ENCODE measurements at regions not wholly inside any gene's neighbourhood (a gene's known extent, or its start where the extent isn't known, plus 50 kb on each side); places are given as distances from the start of the nearest gene placed in this dataset.

DNA sequence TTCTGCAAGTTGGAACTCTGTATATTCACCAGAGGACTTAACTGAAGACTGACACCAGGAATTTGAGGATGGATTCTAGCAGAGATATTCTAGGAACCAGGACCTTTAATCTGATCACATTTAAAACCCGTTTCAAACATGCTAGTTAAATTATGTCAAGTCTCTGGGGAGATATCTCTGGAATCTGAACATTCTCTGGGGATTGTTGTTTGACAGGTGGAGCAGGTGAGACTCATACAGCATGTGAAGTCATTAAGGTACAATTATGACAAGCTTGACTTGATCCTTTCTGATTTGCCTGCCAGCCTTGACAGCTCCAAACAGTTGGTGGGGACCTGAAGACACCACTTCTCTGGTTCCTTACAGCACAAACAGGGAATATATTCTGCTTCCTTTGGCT lies 100.3 kb downstream of the FAT3 start:
- intact Hi-C loops (cut with micrococcal nuclease) (no loop called here), in situ Hi-C loops (cut with MboI) (no loop called here)
- Histone ChIP-seq H3K36me3 (ENCODE audit: control insufficient read depth, insufficient read depth, low read length) (no peaks in the 10 kb centered on the region), H3K79me2 (ENCODE audit: control insufficient read depth, insufficient read depth, low read length) (no peaks in the 10 kb centered on the region), H3K9me3 (replicated peaks; ENCODE audit: control insufficient read depth, insufficient read depth, low read depth, low read length) (no peaks in the 10 kb centered on the region), H2AFZ (ENCODE audit: low read depth, low read length) (no peak overlapping the region), H3K4me1 (replicated peaks in 1 of 2; ENCODE audit: control insufficient read depth in 2 of 2, insufficient read depth in 2 of 2, low read length in 2 of 2) (no peaks in the 10 kb centered on the region), H3K4me3 (no peak overlapping the region), H3K4me2 (ENCODE audit: insufficient read depth, low read length) (no peak overlapping the region), H4K20me1 (replicated peaks; ENCODE audit: control insufficient read depth, insufficient read depth, low read length) (no peaks in the 10 kb centered on the region), H3K9me1 (ENCODE audit: control insufficient read depth, insufficient read depth, low read length) (no peaks in the 10 kb centered on the region), H3K27ac (ENCODE audit: extremely low read depth, low read depth, low read length) (no peak overlapping the region), H3K27me3 (ENCODE audit: control insufficient read depth in 2 of 2, insufficient read depth in 2 of 2, low read length in 2 of 2) (no peaks in the 10 kb centered on the region), H3K9ac (ENCODE audit: insufficient read depth in 1 of 2, low read depth in 2 of 2, low read length in 2 of 2) (no peak overlapping the region)
- POLR2A ChIA-PET, result no interaction called here
- BruUV-seq (replicated peaks), result no TSS peak
- CTCF ChIA-PET (ENCODE audit: low intra/inter-chr PET ratio), result no interaction called here
- WGBS (ENCODE audit: insufficient coverage, low coverage, missing lambda C conversion rate), result 0% methylated on average over 1 of the region's 1 CpG
- DNase-seq (ENCODE audit: extremely low read depth in 1 of 4, low spot score in 3 of 4) (no peak), ATAC-seq (no peak), FAIRE-seq (no peak)
- TF ChIP-seq, protein P1, sequence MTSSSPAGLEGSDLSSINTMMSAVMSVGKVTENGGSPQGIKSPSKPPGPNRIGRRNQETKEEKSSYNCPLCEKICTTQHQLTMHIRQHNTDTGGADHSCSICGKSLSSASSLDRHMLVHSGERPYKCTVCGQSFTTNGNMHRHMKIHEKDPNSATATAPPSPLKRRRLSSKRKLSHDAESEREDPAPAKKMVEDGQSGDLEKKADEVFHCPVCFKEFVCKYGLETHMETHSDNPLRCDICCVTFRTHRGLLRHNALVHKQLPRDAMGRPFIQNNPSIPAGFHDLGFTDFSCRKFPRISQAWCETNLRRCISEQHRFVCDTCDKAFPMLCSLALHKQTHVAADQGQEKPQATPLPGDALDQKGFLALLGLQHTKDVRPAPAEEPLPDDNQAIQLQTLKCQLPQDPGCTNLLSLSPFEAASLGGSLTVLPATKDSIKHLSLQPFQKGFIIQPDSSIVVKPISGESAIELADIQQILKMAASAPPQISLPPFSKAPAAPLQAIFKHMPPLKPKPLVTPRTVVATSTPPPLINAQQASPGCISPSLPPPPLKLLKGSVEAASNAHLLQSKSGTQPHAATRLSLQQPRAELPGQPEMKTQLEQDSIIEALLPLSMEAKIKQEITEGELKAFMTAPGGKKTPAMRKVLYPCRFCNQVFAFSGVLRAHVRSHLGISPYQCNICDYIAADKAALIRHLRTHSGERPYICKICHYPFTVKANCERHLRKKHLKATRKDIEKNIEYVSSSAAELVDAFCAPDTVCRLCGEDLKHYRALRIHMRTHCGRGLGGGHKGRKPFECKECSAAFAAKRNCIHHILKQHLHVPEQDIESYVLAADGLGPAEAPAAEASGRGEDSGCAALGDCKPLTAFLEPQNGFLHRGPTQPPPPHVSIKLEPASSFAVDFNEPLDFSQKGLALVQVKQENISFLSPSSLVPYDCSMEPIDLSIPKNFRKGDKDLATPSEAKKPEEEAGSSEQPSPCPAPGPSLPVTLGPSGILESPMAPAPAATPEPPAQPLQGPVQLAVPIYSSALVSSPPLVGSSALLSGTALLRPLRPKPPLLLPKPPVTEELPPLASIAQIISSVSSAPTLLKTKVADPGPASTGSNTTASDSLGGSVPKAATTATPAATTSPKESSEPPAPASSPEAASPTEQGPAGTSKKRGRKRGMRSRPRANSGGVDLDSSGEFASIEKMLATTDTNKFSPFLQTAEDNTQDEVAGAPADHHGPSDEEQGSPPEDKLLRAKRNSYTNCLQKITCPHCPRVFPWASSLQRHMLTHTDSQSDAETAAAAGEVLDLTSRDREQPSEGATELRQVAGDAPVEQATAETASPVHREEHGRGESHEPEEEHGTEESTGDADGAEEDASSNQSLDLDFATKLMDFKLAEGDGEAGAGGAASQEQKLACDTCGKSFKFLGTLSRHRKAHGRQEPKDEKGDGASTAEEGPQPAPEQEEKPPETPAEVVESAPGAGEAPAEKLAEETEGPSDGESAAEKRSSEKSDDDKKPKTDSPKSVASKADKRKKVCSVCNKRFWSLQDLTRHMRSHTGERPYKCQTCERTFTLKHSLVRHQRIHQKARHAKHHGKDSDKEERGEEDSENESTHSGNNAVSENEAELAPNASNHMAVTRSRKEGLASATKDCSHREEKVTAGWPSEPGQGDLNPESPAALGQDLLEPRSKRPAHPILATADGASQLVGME (CRISPR knock-in tag; IDR thresholded peaks at IDR 0.05), result no peak
- TF ChIP-seq JUN (IDR thresholded peaks at IDR 0.05; ENCODE audit: borderline replicate concordance, low read depth, low read length), result no peak
- no peak for TF ChIP-seq JUN (CRISPR knock-in tag; IDR thresholded peaks at IDR 0.05; ENCODE audit: borderline replicate concordance)
- TF ChIP-seq MXI1 (IDR thresholded peaks at IDR 0.05; ENCODE audit: low read depth, low read length), result no peak
- TF ChIP-seq STAG1 (CRISPR knock-in tag; IDR thresholded peaks at IDR 0.05; ENCODE audit: borderline replicate concordance), result no peak
- no peak for TF ChIP-seq TCFL5 (CRISPR knock-in tag; conservative IDR thresholded peaks at IDR 0.05)
- TF ChIP-seq, protein P2, sequence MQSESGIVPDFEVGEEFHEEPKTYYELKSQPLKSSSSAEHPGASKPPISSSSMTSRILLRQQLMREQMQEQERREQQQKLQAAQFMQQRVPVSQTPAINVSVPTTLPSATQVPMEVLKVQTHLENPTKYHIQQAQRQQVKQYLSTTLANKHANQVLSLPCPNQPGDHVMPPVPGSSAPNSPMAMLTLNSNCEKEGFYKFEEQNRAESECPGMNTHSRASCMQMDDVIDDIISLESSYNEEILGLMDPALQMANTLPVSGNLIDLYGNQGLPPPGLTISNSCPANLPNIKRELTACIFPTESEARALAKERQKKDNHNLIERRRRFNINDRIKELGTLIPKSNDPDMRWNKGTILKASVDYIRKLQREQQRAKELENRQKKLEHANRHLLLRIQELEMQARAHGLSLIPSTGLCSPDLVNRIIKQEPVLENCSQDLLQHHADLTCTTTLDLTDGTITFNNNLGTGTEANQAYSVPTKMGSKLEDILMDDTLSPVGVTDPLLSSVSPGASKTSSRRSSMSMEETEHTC (IDR thresholded peaks at IDR 0.05), result no peak
- TF ChIP-seq PRMT5 (CRISPR knock-in tag; IDR thresholded peaks at IDR 0.05), result no peak
- no peak for TF ChIP-seq ZNF232 (CRISPR knock-in tag; IDR thresholded peaks at IDR 0.05)
- TF ChIP-seq, protein P3, sequence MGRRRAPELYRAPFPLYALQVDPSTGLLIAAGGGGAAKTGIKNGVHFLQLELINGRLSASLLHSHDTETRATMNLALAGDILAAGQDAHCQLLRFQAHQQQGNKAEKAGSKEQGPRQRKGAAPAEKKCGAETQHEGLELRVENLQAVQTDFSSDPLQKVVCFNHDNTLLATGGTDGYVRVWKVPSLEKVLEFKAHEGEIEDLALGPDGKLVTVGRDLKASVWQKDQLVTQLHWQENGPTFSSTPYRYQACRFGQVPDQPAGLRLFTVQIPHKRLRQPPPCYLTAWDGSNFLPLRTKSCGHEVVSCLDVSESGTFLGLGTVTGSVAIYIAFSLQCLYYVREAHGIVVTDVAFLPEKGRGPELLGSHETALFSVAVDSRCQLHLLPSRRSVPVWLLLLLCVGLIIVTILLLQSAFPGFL (CRISPR knock-in tag; IDR thresholded peaks at IDR 0.05), result no peak

Data from K562 (cell line).